SK-N-MC (cell line): ENCODE measurements at regions not wholly inside any gene's neighbourhood (a gene's known extent, or its start where the extent isn't known, plus 50 kb on each side); places are given as distances from the start of the nearest gene placed in this dataset.

Experiments
- EZH2 ChIP-seq: fragments of 200-600 bp; sonication (generic); IDR thresholded peaks from one replicate; pipeline ENCODE4 v1.6.1; 2017; ENCODE audit warnings: antibody characterized with exemption
- FOXP2 ChIP-seq: optimal IDR thresholded peaks from 2 replicates; pipeline ENCODE3; 2011; ENCODE audit warnings: mild to moderate bottlenecking, moderate library complexity; ENCODE audit not compliant: insufficient read depth; ENCODE audit errors: extremely low read length, control extremely low read depth
- POLR2AphosphoS5 ChIP-seq: IDR thresholded peaks from 2 replicates; pipeline ENCODE4 v1.6.1; 2012; ENCODE audit warnings: mild to moderate bottlenecking, low read depth, low read length, borderline replicate concordance

- TF ChIP-seq EZH2 (no peak), POLR2AphosphoS5 (no peak), FOXP2 (no peak)
Observed at GRCh38 chr4:136495076-136495475, 1037.2 kb downstream of the PCDH18 start.
